Ascending aorta (tissue), 2 donors: ENCODE measurements at regions not wholly inside any gene's neighbourhood (a gene's known extent, or its start where the extent isn't known, plus 50 kb on each side); places are given as distances from the start of the nearest gene placed in this dataset.
"Not testable (repeated sequence)": the region's sequence is repeated elsewhere in the genome, so short reads cannot be mapped to it uniquely, and the experiment has no call there.

Experiments used
- DNase-seq, 2 donors: peaks; one replicate each; pipeline ENCODE4 v3.0.0-alpha.2; 2019; ENCODE audit warnings: low spot score in 2 of 2
- H3K27ac ChIP-seq, 2 donors: fragments of 200-600 bp; sonication (generic); one replicate each; pipeline ENCODE4 v1.5.1; 2016 to 2017; ENCODE audit warnings: mild to moderate bottlenecking in 1 of 2
- H3K27me3 ChIP-seq: fragments of 200-600 bp; sonication (generic); one replicate; pipeline ENCODE4 v1.5.1; 2017
- H3K36me3 ChIP-seq, 2 donors: fragments of 200-600 bp; sonication (generic); one replicate each; pipeline ENCODE4 v1.5.1; 2016
- H3K4me1 ChIP-seq, 2 donors: fragments of 200-600 bp; sonication (generic); one replicate each; pipeline ENCODE4 v1.5.1; 2016 to 2017; ENCODE audit warnings: mild to moderate bottlenecking in 1 of 2
- H3K4me3 ChIP-seq, 2 donors: fragments of 200-600 bp; sonication (generic); one replicate each; pipeline ENCODE4 v1.5.1; 2016 to 2017; ENCODE audit warnings: mild to moderate bottlenecking in 1 of 2
- H3K9me3 ChIP-seq, 2 donors: fragments of 200-600 bp; sonication (generic); one replicate each; pipeline ENCODE4 v1.5.1; 2016
- intact Hi-C: fragments of 100-400 bp; cut with DNase I; formaldehyde crosslinking; loops from one replicate; pipeline ENCODE4 v1.15.1; 2023
- TF ChIP-seq, protein P1 (sequence below), 3 experiments: fragments of 200-600 bp in 2 of 3; fragments of 450-650 bp in 1 of 3; sonication (generic) in 2 of 3; IDR thresholded peaks; one replicate each; pipeline ENCODE4 v1.5.1; 2016 to 2019; ENCODE audit warnings: antibody characterized with exemption in 3 of 3, mild to moderate bottlenecking in 1 of 3, moderate library complexity in 1 of 3

DNA sequence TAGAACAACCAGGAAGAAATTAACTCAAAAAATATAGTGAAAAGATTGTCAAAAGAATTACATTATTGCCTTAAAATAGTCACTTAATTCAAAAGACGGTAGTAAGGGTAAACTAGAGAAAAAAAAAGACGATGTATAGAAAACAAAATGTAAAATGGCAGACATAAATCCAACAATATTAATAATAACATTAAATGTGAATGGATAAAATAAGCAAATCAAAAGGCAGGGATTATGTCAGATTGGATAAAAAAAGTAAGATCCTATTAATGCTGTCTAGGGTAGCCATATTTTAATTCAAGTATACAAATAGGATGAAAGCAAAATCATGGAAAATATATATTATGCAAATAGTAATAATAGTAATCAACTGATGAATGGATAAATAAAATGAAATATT, 134.0 kb upstream of the ADCY2 start:
- intact Hi-C loops, result loop anchor here (1.0 to 10.0 kb wide), 3 partner anchors 133 to 493 kb away; partner anchors contain the start of gene ADCY2
- no peak overlapping the region for H3K4me3 ChIP-seq
- no peaks in the 10 kb centered on the region for H3K36me3 ChIP-seq
- no peaks in the 10 kb centered on the region for H3K4me1 ChIP-seq
- DNase-seq, result no peak
- H3K27me3 ChIP-seq, result no peaks in the 10 kb centered on the region
- TF ChIP-seq, protein P1, sequence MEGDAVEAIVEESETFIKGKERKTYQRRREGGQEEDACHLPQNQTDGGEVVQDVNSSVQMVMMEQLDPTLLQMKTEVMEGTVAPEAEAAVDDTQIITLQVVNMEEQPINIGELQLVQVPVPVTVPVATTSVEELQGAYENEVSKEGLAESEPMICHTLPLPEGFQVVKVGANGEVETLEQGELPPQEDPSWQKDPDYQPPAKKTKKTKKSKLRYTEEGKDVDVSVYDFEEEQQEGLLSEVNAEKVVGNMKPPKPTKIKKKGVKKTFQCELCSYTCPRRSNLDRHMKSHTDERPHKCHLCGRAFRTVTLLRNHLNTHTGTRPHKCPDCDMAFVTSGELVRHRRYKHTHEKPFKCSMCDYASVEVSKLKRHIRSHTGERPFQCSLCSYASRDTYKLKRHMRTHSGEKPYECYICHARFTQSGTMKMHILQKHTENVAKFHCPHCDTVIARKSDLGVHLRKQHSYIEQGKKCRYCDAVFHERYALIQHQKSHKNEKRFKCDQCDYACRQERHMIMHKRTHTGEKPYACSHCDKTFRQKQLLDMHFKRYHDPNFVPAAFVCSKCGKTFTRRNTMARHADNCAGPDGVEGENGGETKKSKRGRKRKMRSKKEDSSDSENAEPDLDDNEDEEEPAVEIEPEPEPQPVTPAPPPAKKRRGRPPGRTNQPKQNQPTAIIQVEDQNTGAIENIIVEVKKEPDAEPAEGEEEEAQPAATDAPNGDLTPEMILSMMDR (IDR thresholded peaks at IDR 0.05), result no peak
- no peaks in the 10 kb centered on the region for H3K9me3 ChIP-seq
- H3K27ac ChIP-seq, result no peak overlapping the region

DNA sequence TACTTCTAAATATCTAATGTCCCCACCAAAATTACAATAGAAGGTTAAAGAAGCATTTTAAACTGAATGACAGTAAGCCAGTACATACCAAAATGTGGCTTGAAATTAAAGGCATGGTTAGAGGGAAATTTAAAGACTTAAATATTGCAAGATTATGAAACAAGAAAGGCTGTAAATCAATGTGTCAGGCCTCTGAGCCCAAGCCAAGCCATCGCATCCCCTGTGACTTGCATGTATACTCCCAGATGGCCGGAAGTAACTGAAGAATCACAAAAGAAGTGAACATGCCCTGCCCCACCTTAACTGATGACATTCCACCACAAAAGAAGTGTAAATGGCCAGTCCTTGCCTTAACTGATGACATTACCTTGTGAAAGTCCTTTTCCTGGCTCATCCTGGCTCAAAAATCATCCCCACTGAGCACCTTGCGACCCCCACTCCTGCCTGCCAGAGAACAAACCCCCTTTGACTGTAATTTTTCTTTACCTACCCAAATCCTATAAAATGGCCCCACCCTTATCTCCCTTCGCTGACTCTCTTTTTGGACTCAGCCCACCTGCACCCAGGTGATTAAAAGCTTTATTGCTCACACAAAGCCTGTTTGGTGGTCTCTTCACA, 132.4 kb upstream of the ADCY2 start:
- not testable (repeated sequence) for H3K36me3 ChIP-seq, H3K4me1 ChIP-seq, H3K9me3 ChIP-seq, H3K4me3 ChIP-seq, H3K27me3 ChIP-seq, H3K27ac ChIP-seq, DNase-seq
- intact Hi-C loops, result loop anchor here (10.0 kb wide), 1 partner anchor 131 kb away; the partner anchor contains the start of gene ADCY2

DNA sequence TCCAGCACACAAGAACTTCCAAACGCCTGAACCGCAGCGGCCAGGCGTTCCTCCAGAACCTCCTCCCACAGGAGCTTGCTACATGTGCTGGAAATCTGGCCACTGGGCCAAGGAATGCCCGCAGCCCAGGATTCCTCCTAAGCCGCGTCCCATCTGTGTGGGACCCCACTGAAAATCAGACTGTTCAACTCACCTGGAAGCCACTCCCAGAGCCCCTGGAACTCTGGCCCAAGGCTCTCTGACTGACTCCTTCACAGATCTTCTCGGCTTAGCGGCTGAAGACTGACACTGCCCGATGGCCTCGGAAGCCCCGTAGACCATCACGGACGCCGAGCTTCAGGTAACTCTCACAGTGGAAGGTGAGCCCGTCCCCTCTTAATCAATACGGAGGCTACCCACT, 130.2 kb upstream of the ADCY2 start:
- H3K27me3 ChIP-seq, H3K36me3 ChIP-seq, DNase-seq, H3K4me3 ChIP-seq, H3K27ac ChIP-seq, H3K4me1 ChIP-seq, H3K9me3 ChIP-seq: not testable (repeated sequence)
- intact Hi-C loops, result loop anchor here (10.0 kb wide), 1 partner anchor 129 kb away; the partner anchor contains the start of gene ADCY2

- H3K36me3 ChIP-seq, H3K4me3 ChIP-seq, H3K9me3 ChIP-seq, H3K4me1 ChIP-seq, DNase-seq, H3K27me3 ChIP-seq, H3K27ac ChIP-seq: not testable (repeated sequence)
- intact Hi-C loops, result loop anchor here (10.0 kb wide), 1 partner anchor 126 kb away; the partner anchor contains the start of gene ADCY2
Measured at GRCh38 chr5:7268722-7269121, 127.2 kb upstream of the ADCY2 start.

DNA sequence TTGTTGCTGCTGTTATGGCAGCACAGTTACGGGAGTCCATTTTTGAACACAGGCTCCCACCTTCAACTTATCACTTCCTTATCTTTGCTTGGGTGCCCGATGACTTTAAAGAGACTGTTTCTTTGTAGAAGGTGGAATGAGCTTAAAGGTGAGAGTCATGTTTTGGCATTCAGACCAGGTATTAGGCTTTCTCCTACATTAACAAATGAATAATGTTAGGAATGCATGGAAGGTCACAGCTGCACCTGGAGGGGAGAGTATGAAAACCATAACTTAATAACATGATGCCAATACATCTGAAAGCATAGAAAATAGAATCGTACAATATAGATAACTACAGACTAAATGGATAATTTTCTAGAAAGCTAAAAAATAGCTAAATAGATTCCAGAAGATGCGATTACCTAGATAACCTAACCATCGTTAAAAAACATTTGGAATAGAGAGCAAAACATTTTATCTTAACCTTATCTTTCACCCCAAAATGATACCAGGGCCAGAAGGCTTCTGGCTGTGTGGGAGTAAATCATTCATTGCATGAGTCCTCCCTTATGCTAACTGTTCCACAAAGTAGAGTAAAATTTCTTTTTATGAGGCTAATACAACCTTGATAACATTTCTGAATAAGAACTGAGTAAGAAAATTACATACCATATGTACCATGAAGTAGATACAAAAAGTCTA, 126.2 kb upstream of the ADCY2 start:
- Histone ChIP-seq H3K27me3 (no peaks in the 10 kb centered on the region), H3K9me3 (no peaks in the 10 kb centered on the region), H3K4me1 (no peaks in the 10 kb centered on the region), H3K27ac (no peak overlapping the region), H3K36me3 (no peaks in the 10 kb centered on the region), H3K4me3 (no peak overlapping the region)
- TF ChIP-seq, protein P1 (IDR thresholded peaks at IDR 0.05), result no peak
- no peak for DNase-seq
- intact Hi-C loops, result loop anchor here (10.0 kb wide), 1 partner anchor 125 kb away; the partner anchor contains the start of gene ADCY2

DNA sequence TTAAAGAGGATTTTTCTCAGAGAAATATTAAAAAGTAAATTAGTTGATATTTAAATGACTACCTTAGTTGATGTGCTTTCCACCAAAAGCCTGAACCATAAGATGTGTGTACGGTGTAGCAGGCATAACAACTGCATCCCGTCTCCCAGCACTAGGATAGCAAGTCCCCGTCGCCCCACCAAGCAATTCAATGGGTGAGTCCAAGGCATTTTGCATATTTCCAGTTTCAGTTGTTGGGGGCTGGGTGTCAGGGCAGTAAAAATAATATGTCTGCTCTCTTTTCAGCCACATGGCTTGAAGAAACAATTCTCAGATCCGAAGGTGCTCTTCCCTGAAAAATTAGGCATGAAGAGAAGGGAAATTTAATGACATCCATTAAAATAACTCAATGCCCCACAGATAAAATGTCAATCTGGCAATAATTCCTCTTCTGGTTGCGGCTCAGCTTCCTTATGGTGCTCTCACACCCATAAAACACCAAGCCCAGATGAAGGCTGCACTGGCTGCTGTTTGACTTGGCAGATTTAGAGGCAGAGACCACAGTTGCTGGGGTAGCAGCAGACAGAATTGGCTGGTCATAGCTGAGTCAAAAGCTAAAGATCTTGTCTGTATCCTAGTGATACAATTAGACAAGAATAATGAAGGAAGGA, 124.4 kb upstream of the ADCY2 start:
- Histone ChIP-seq H3K4me1 (no peaks in the 10 kb centered on the region), H3K4me3 (no peak overlapping the region), H3K36me3 (no peaks in the 10 kb centered on the region), H3K9me3 (no peaks in the 10 kb centered on the region), H3K27ac (no peak overlapping the region), H3K27me3 (no peaks in the 10 kb centered on the region)
- intact Hi-C loops, result no loop called here
- TF ChIP-seq, protein P1 (IDR thresholded peaks at IDR 0.05), result no peak
- DNase-seq, result no peak

GRCh38 chr5:7272408-7272965, 123.5 kb upstream of the ADCY2 start:
- Histone ChIP-seq H3K4me1 (no peaks in the 10 kb centered on the region), H3K36me3 (no peaks in the 10 kb centered on the region), H3K4me3 (no peak overlapping the region), H3K27me3 (no peaks in the 10 kb centered on the region), H3K9me3 (no peaks in the 10 kb centered on the region), H3K27ac (no peak overlapping the region)
- TF ChIP-seq, protein P1 (IDR thresholded peaks at IDR 0.05), result no peak
- intact Hi-C loops, result no loop called here
- no peak for DNase-seq
